Limb (tissue), 2 donors: ENCODE measurements at regions not wholly inside any gene's neighbourhood (a gene's known extent, or its start where the extent isn't known, plus 50 kb on each side); places are given as distances from the start of the nearest gene placed in this dataset.

Experiments
- DNase-seq, 2 donors: peaks; one replicate each; pipeline ENCODE4 v3.0.0-alpha.2; 2016; ENCODE audit errors: extremely low spot score in 2 of 2

GRCh38 chr15:85306946-85307686 lies 73.3 kb upstream of the AKAP13 start:
- no peak for DNase-seq

DNA sequence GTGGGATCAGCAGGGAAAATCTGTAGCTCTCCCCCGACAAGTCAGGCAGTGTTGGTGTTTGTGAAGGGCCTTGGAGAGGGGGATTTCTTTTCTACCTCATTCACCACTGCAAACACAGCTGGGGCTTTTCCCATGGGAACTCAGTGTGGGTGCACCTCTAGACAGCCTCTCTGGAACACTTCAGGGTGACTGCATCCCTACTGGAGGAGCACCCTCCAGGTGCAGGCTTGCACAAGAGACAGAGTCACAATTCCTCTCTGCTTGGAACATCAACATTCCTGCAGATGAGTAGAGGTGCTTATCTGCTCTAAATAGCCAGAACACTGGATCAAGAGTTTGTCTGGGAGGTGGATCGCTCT lies 72.7 kb upstream of the AKAP13 start:
- DNase-seq, result no peak

GRCh38 chr15:85311647-85312046 lies 68.8 kb upstream of the AKAP13 start:
- DNase-seq, result no peak

DNA sequence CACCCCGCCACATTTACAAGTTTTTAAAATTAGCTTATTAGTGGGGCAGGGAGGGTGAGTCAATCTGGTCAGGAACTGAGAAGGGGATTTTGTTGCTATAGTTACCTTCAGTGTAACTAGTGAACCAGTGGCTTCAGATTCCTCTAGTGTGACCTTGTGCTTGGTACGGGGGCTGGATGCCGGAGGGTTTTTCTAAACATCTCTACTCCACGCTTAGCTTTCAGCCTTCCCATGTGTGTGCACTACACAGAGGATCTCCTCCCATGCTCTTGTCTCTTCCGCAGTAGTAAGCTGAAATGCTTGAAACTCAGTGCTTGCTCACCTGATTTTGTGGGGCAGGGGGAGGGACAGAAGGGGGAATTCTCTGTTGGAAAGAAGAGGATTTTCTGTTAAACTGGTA lies 67.9 kb upstream of the AKAP13 start:
- no peak for DNase-seq

- no peak for DNase-seq
These were observed 67.5 kb upstream of the AKAP13 start for GRCh38 chr15:85312929-85313331.

- DNase-seq, result no peak
These were observed 67.1 kb upstream of the AKAP13 start for GRCh38 chr15:85313339-85313738.

DNA sequence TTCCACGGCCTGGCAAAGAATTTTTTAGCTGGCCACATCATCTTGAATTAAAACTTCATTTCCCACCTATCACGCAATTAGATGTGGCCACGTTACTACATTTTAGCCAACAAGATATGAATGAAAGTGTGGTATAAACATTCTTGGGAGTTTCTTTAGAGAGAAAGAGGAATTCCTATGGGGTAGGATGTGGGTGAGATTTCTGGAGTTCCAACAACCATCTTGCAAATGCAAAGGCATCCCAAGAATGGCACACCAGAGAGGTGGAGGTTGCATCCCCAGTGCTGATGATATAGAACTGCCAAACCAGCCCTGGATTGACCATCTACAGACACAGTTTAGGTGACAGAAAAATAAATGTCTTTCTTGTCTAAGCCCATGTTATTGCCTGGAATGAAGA lies 66.3 kb upstream of the AKAP13 start:
- no peak for DNase-seq

GRCh38 chr15:85314633-85315032 lies 65.8 kb upstream of the AKAP13 start:
- DNase-seq, result no peak

DNA sequence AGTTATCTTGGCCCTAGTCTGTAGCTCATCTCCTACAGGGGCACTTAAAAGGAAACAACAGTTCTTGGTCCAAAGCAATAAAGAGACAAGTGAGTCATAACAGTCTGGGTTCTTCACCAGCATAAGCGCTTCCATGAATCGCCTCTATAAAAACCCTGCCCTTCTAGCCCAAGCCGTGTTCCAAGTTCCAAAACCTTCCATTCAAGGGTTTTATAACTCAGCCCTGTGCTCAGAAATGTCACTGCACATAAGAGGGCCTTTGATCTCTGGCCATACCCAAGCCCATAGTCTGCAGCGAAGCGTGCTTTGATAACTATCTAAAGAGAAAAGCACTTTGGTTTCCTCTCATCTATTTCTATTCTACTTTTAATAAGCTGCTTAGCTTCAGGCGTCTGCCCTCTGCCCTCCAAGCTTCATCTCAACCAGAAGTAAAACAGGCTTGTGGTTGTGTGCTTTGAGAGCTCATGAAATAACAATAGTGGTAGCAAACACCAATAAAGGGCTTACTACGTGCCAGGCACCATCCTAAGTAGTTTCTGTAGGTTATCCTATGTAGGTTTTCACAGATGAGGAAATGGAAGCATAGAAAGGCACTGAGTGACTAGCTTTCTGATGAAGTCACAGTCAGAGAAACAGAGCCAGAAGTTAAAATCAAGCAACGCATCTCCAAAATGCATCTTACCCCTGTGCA lies 64.0 kb upstream of the AKAP13 start:
- DNase-seq, result no peak

DNA sequence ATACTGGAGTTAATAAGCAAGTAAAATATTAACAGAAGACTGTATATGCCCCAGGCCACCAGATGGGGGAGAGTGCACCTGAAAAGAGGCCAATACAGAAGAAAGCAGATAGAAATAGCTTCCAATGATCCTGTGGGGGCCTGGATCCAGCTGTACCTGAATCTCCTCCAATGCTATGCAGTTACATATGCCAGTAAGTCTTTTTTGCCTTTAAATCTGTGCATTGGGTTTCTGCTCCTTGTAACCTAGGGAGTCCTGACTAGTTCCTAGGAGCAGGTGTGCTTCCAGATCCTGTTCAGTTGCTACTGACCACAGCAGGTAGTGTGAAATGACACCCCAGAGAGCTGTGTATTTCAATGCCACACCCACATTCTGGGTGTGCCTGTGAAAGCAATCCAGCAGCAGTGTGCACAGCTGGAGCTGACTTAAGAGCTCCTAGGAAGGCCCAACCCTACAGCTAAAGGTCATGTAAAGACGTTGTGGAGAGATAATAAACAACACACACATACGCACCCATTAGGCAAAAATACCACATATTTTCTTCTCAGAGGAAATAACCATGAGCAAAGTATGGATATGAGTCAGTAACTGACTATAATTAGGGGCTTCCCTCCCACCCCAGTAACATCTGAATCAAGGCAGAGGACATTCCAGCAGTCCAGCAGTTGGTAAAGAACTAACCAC lies 62.2 kb upstream of the AKAP13 start:
- DNase-seq, result no peak

DNA sequence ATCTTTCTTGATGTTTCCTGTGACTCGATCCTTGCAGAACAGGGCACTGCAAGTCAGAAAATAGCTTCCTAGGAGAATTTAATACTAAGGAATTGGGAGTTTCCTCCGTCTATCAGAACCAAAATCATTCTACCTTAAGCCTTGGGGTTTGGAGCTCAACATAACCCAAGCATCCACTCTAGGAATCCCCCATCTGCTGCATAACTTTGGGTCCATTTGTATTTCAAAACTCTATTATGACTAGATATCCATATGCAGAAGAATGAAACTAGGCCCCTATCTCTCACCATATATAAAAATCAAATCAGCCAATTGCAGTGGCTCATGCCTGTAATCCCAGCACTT lies 61.7 kb upstream of the AKAP13 start:
- no peak for DNase-seq

GRCh38 chr15:85324202-85324601 lies 56.2 kb upstream of the AKAP13 start:
- DNase-seq, result no peak

DNA sequence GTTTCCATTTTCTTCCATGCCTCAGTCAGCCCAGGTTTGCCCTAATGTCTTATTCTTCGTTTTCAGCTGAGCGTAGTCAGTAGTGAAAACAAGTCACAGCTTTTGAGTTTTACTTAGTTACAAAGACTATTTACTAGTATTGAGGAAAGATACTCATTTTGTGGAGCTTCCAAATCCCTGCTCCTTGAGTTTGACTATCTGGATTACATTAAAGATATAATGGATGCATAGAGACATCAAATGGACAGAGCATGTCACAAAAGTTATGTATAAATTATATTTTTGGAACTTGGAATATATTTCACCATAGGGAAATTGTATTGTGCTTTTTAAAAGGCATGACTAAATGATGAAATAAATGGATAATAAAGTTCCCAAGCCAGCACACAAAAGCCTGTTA lies 54.6 kb upstream of the AKAP13 start:
- DNase-seq, result no peak

DNA sequence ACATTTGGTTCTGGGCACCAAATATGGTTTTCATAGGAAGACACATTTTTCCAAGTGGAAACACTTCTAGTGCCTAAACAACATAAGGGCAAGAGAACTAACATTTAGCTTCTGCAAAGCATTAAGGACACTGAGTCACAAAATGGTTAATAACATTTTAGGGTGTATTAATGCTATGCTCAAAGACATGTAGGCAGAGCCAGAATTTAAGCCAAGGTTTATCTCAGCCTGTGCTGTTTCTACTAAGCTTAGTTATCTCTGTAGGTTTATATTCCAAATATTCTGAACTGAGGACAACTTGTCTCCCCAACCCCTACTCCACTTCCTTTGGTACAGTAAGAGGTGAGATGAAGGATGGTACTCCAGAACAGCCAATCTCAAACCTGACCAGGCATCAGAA lies 54.1 kb upstream of the AKAP13 start:
- DNase-seq, result no peak

- DNase-seq, result no peak
These were observed 52.6 kb upstream of the AKAP13 start for GRCh38 chr15:85327820-85328219.

GRCh38 chr15:85329561-85330422 lies 50.6 kb upstream of the AKAP13 start:
- DNase-seq, result peak; percentile 54 to 79
